HEK293T (cell line): ENCODE measurements at regions not wholly inside any gene's neighbourhood (a gene's known extent, or its start where the extent isn't known, plus 50 kb on each side); places are given as distances from the start of the nearest gene placed in this dataset.

Experiments
- ARNT ChIP-seq: fragments of 450-650 bp; IDR thresholded peaks from 2 replicates; pipeline ENCODE4 v1.6.1; 2017; ENCODE audit warnings: mild to moderate bottlenecking
- CTBP1 ChIP-seq: fragments of 450-650 bp; IDR thresholded peaks from 2 replicates; pipeline ENCODE4 v1.6.1; 2016; ENCODE audit warnings: borderline replicate concordance
- FOXM1 ChIP-seq: fragments of 450-650 bp; IDR thresholded peaks from 2 replicates; pipeline ENCODE4 v1.6.1; 2017; ENCODE audit warnings: mild to moderate bottlenecking, borderline replicate concordance
- HDGF ChIP-seq: fragments of 450-650 bp; IDR thresholded peaks from 2 replicates; pipeline ENCODE4 v1.6.1; 2017; ENCODE audit warnings: antibody characterized with exemption, borderline replicate concordance
- LEF1 ChIP-seq: fragments of 450-650 bp; IDR thresholded peaks from 2 replicates; pipeline ENCODE4 v1.6.1; 2017; ENCODE audit warnings: mild to moderate bottlenecking, borderline replicate concordance
- SP1 ChIP-seq: fragments of 450-650 bp; IDR thresholded peaks from 2 replicates; pipeline ENCODE4 v1.6.1; 2017
- TARDBP ChIP-seq: fragments of 450-650 bp; IDR thresholded peaks from 2 replicates; pipeline ENCODE4 v1.6.1; 2016

DNA sequence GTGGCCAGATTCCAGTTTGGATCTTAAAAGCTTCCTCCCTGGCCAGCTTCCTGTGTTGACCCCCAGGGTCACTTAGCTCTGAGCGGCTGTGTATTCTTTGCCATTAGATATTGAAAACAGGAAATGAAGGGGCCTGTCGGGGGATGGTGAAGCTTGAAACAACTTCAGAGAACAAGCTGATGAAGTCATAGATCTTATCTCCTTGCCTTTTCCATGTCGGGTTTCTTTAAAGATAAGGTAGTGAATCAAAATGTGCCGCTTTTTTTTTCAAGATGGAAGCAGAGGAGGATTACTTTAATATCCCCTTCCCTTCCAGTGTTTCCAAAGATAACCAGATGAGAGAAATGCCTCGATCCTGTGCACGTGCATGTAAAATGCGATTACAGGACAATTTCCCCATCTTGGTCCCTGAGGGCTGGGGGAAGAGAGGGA is 508.5 kb downstream of the MID1IP1 start:
- TF ChIP-seq FOXM1 (no peak), LEF1 (no peak), SP1 (no peak), HDGF (no peak), TARDBP (no peak), ARNT (no peak), CTBP1 (no peak)
